D721Med (cell line): ENCODE measurements at regions not wholly inside any gene's neighbourhood (a gene's known extent, or its start where the extent isn't known, plus 50 kb on each side); places are given as distances from the start of the nearest gene placed in this dataset.

ENCODE experiments used
- DNase-seq: peaks from one replicate; pipeline ENCODE4 v3.0.0; 2011; ENCODE audit warnings: low spot score; ENCODE audit not compliant: insufficient read length
- FAIRE-seq: peaks from 2 replicates; lab custom pipeline; 2011; peaks lifted over from hg19 to GRCh38; lab: Jason Lieb, UNC
- TF ChIP-seq, protein P1 (sequence below): IDR thresholded peaks from 2 replicates; pipeline ENCODE4 v1.5.1; 2012; ENCODE audit warnings: mild to moderate bottlenecking, control low read depth; ENCODE audit not compliant: insufficient read depth; ENCODE audit errors: missing control alignments

DNA sequence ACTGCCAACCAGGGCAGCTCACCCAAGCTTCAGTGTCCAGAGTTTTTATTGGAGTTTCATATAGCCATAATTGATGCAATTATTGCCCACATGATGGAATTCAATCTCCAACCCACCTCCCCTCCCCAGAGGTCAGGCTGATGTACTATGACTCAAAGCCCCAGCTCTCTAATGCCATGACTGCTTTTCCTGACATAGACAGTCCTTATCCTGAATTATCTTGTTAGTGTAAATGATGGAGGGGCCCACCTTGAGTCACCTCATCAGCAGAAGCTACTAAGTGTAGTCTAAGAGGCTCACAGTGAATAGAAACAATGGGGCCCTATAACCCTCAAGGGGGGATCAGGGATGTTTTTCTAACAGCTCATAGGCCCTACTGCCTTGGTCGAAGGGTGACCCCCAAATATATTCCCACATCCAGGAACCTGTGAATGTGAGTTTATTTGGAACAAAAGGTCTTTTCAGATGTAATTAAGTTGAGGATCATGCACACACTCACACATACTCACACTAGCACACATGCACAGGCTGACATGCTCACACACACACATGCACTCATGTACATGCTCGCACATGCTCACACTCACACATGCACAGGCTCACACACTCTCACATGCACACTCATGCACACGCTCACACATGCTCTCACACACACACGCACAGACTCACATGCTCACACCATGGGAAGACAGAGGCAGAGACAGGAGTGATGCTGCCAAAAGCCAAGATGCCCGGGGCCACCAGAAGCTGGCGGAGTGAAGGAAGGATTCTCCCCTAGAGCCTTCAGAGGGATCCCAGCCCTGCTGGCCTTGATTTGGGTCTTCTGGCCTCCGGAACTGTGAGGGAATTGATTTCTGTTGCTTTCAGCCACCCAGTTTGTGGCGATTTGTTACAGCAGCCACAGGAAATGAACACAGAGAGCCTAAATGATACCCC lies 131.2 kb upstream of the SMAD3 start:
- DNase-seq (no peak), FAIRE-seq (no peak)
- TF ChIP-seq, protein P1, sequence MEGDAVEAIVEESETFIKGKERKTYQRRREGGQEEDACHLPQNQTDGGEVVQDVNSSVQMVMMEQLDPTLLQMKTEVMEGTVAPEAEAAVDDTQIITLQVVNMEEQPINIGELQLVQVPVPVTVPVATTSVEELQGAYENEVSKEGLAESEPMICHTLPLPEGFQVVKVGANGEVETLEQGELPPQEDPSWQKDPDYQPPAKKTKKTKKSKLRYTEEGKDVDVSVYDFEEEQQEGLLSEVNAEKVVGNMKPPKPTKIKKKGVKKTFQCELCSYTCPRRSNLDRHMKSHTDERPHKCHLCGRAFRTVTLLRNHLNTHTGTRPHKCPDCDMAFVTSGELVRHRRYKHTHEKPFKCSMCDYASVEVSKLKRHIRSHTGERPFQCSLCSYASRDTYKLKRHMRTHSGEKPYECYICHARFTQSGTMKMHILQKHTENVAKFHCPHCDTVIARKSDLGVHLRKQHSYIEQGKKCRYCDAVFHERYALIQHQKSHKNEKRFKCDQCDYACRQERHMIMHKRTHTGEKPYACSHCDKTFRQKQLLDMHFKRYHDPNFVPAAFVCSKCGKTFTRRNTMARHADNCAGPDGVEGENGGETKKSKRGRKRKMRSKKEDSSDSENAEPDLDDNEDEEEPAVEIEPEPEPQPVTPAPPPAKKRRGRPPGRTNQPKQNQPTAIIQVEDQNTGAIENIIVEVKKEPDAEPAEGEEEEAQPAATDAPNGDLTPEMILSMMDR, result no peak

DNA sequence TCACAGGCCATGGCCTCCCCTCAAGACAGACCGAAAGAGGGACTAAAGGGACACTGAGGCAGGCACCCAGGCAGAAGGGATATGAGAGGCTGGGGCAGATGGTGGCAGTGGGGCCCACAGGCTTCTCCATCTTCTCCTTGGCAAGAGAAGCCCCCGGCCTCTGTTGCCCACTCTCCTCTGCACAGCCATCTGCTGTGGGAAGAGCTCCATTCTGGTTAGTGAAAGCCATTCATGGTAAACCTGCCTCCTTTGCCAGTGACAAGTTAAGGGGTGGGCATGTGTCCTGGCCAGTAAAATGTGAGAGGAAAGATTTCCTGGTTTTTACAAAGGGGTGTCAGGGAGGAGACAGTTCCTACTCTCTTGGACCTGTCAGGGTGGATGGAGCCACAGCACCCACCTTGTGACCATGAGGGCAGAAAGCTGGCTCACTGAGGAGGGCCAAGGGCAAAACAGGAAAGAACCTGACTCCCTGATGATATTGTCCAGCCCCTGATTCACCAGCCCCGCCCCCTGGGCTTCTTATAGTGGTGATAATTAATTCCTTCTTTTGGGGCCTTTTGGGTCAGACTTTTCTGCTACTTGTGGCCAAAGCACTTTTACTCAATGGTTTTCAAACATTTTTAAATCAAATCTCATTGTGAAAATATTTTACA lies 130.4 kb upstream of the SMAD3 start:
- TF ChIP-seq, protein P1, result no peak
- FAIRE-seq, result no peak

DNA sequence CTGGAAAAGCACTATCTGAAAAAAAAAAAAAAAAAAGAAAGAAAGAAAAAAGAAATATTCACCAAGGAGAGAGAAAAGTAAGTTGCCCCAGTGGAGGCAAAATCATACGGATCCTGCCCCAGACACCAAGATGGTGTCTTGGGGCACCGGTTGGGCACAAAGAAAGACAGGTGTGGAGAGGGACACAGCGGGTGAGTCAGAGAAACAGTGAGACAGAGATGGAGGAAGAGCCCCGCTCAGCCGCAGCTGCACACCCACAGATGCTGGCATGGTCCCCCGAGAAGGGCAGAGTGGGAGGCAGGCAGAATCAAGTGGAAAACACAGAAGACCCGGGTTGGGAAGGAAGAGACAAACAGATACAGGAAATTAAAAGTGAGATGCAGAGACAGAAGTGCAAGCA lies 129.7 kb upstream of the SMAD3 start:
- DNase-seq, result no peak
- TF ChIP-seq, protein P1, result no peak
- no peak for FAIRE-seq

More for the DNA sequence above, 130.4 kb upstream of the SMAD3 start:
- DNase-seq, result no peak

DNA sequence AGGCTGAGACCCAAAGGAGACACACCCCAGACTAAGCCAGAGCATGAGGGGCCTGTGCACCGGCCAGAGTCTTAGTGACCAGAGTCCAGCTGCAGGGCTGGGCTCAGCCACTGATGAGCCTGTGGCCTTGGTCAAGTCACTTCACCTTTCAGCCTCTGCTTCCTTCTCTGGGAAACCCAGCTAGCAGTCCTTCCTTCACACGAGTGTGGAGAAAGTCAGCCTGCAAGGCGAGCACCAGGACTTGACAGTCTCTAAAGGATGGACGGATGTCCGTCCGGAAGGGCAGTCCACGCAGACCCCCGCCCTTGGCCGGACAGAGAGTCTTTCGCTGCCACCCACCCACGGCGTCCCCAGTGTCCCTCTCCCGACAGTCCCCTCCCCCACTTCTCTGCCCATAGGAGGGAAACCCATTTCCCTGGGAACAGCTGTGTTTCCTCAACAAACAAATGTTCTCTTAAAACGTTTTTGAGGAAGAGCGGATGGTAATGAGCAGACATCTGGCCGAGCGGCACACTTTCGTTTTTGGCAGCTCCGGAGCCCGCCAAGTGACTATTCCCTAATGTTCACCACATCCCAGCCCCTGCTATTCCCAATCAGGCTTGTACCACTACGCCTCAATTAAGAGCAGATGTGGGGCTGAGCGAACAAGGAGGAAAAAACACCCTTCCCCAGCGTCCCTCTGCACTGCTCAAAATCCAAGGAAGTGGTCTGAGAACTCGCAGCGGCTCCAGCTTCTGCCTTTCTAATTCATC lies 129.1 kb upstream of the SMAD3 start:
- FAIRE-seq (no peak), DNase-seq (no peak)
- TF ChIP-seq, protein P1, result no peak

DNA sequence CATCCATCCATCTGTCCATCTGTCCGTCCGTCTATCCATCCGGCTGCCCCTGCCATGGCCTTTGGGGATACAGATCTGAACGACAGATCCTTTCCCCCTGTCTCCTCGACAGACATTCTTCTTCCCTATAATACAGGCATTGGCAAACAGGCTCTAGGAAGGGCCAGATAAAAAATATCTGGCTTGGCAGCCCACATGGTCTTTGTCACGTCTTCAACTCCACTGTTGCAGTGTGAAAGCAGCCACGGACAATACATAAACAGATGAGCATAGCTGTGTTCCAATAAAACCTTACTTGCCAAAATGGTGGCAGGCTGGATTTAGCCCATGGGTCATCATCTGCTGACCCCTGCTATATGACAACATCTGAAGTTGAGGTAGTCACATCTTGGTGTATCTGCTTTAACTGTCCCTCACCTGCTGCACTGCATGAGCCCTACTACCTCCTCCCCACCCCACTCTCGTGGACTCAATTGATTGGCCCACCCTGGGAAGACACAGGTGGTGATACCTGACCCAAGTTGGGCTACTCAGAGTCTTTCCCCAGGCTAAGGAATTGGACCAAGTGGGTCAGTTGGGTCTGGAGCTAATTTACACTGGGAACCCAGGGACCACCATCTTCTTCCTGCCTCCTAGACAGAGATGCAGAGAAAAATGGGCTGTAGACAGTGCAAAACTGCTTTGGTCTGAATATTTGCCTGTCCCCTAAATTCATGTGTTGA lies 128.4 kb upstream of the SMAD3 start:
- no peak for DNase-seq
- TF ChIP-seq, protein P1, result no peak
- FAIRE-seq, result no peak

DNA sequence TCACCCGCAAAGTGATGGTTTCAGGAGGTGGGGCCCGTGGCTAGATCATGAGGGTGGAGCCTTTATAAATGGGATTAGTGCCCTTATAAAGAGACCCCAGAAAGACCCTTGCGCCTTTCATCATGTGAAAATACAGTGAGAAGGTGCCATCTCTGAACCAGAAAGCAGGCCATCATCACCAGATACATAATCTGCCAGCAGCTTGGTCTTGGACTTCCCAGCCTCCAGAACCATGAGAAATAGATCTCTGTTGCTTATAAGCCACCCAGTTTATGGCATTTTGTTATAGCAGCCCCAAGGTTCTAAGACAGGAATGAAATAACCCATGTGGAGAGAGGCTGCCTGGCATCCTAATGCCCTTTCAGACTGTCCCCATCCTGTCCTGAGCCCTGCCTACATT lies 127.8 kb upstream of the SMAD3 start:
- FAIRE-seq, result no peak
- no peak for DNase-seq
- TF ChIP-seq, protein P1, result no peak
